ENCODE measurements at regions not wholly inside any gene's neighbourhood (a gene's known extent, or its start where the extent isn't known, plus 50 kb on each side); places are given as distances from the start of the nearest gene placed in this dataset.
"Not testable (repeated sequence)": the region's sequence is repeated elsewhere in the genome, so short reads cannot be mapped to it uniquely, and the experiment has no call there.

- H3K36me3 ChIP-seq (ENCODE audit: control insufficient read depth, insufficient read depth, low read length), result no peaks in the 10 kb centered on the region
- H3K4me3 ChIP-seq (ENCODE audit: low read depth, low read length), result no peak overlapping the region
- H3K9me3 ChIP-seq (ENCODE audit: control insufficient read depth, insufficient read depth, low read length), result no peaks in the 10 kb centered on the region
- H3K4me1 ChIP-seq (ENCODE audit: control insufficient read depth, insufficient read depth, low read length), result no peaks in the 10 kb centered on the region
- no peaks in the 10 kb centered on the region for H3K27me3 ChIP-seq (ENCODE audit: control insufficient read depth, insufficient read depth, low read length)
- H3K27ac ChIP-seq (ENCODE audit: low read depth, low read length), result no peak overlapping the region
- H3K9ac ChIP-seq (ENCODE audit: low read depth, low read length), result no peak overlapping the region
These were observed 563.9 kb downstream of the TOX3 start for GRCh38 chr16:51982715-51983680.

GRCh38 chr16:51981725-51982124, 565.2 kb downstream of the TOX3 start:
- Histone ChIP-seq H3K27me3 (ENCODE audit: control insufficient read depth, insufficient read depth, low read length) (no peaks in the 10 kb centered on the region), H3K9me3 (ENCODE audit: control insufficient read depth, insufficient read depth, low read length) (no peaks in the 10 kb centered on the region), H3K36me3 (ENCODE audit: control insufficient read depth, insufficient read depth, low read length) (no peaks in the 10 kb centered on the region), H3K4me1 (ENCODE audit: control insufficient read depth, insufficient read depth, low read length) (no peaks in the 10 kb centered on the region), H3K9ac (ENCODE audit: low read depth, low read length) (no peak overlapping the region), H3K27ac (ENCODE audit: low read depth, low read length) (no peak overlapping the region), H3K4me3 (ENCODE audit: low read depth, low read length) (no peak overlapping the region)

GRCh38 chr16:51977506-51977905, 569.4 kb downstream of the TOX3 start:
- H3K9ac ChIP-seq (ENCODE audit: low read depth, low read length); H3K9me3 ChIP-seq (ENCODE audit: control insufficient read depth, insufficient read depth, low read length); H3K27me3 ChIP-seq (ENCODE audit: control insufficient read depth, insufficient read depth, low read length); H3K4me1 ChIP-seq (ENCODE audit: control insufficient read depth, insufficient read depth, low read length); H3K4me3 ChIP-seq (ENCODE audit: low read depth, low read length); H3K36me3 ChIP-seq (ENCODE audit: control insufficient read depth, insufficient read depth, low read length); H3K27ac ChIP-seq (ENCODE audit: low read depth, low read length): not testable (repeated sequence)

GRCh38 chr16:51971184-51971583, 575.8 kb downstream of the TOX3 start:
- H3K9ac ChIP-seq (ENCODE audit: low read depth, low read length), result no peak overlapping the region
- H3K4me1 ChIP-seq (ENCODE audit: control insufficient read depth, insufficient read depth, low read length), result 0 out of 2 replicates have a peak, but pooled peaks cover 10% of the 10 kb centered on the region
- no peak overlapping the region for H3K4me3 ChIP-seq (ENCODE audit: low read depth, low read length)
- no peaks in the 10 kb centered on the region for H3K9me3 ChIP-seq (ENCODE audit: control insufficient read depth, insufficient read depth, low read length)
- no peaks in the 10 kb centered on the region for H3K27me3 ChIP-seq (ENCODE audit: control insufficient read depth, insufficient read depth, low read length)
- no peaks in the 10 kb centered on the region for H3K36me3 ChIP-seq (ENCODE audit: control insufficient read depth, insufficient read depth, low read length)
- no peak overlapping the region for H3K27ac ChIP-seq (ENCODE audit: low read depth, low read length)

GRCh38 chr16:51968749-51969148, 578.2 kb downstream of the TOX3 start:
- no peaks in the 10 kb centered on the region for H3K36me3 ChIP-seq (ENCODE audit: control insufficient read depth, insufficient read depth, low read length)
- H3K4me3 ChIP-seq (ENCODE audit: low read depth, low read length), result no peak overlapping the region
- no peaks in the 10 kb centered on the region for H3K9me3 ChIP-seq (ENCODE audit: control insufficient read depth, insufficient read depth, low read length)
- no peak overlapping the region for H3K9ac ChIP-seq (ENCODE audit: low read depth, low read length)
- 0 out of 2 replicates have a peak, but pooled peaks cover 10% of the 10 kb centered on the region for H3K4me1 ChIP-seq (ENCODE audit: control insufficient read depth, insufficient read depth, low read length)
- no peaks in the 10 kb centered on the region for H3K27me3 ChIP-seq (ENCODE audit: control insufficient read depth, insufficient read depth, low read length)
- no peak overlapping the region for H3K27ac ChIP-seq (ENCODE audit: low read depth, low read length)

- Histone ChIP-seq H3K4me3 (ENCODE audit: low read depth, low read length) (no peak overlapping the region), H3K9me3 (ENCODE audit: control insufficient read depth, insufficient read depth, low read length) (no peaks in the 10 kb centered on the region), H3K4me1 (ENCODE audit: control insufficient read depth, insufficient read depth, low read length) (0 out of 2 replicates have a peak, but pooled peaks cover 10% of the 10 kb centered on the region), H3K36me3 (ENCODE audit: control insufficient read depth, insufficient read depth, low read length) (no peaks in the 10 kb centered on the region), H3K27ac (ENCODE audit: low read depth, low read length) (no peak overlapping the region), H3K9ac (ENCODE audit: low read depth, low read length) (no peak overlapping the region), H3K27me3 (ENCODE audit: control insufficient read depth, insufficient read depth, low read length) (no peaks in the 10 kb centered on the region)
These were observed 579.3 kb downstream of the TOX3 start for GRCh38 chr16:51967646-51968045.

- Histone ChIP-seq H3K4me3 (ENCODE audit: low read depth, low read length) (no peak overlapping the region), H3K27ac (ENCODE audit: low read depth, low read length) (no peak overlapping the region), H3K27me3 (ENCODE audit: control insufficient read depth, insufficient read depth, low read length) (no peaks in the 10 kb centered on the region), H3K9me3 (ENCODE audit: control insufficient read depth, insufficient read depth, low read length) (no peaks in the 10 kb centered on the region), H3K36me3 (ENCODE audit: control insufficient read depth, insufficient read depth, low read length) (no peaks in the 10 kb centered on the region), H3K4me1 (ENCODE audit: control insufficient read depth, insufficient read depth, low read length) (no peaks in the 10 kb centered on the region), H3K9ac (ENCODE audit: low read depth, low read length) (no peak overlapping the region)
These were observed 586.0 kb downstream of the TOX3 start for GRCh38 chr16:51960931-51961330.

- Histone ChIP-seq H3K27ac (ENCODE audit: low read depth, low read length) (no peak overlapping the region), H3K9me3 (ENCODE audit: control insufficient read depth, insufficient read depth, low read length) (no peaks in the 10 kb centered on the region), H3K27me3 (ENCODE audit: control insufficient read depth, insufficient read depth, low read length) (no peaks in the 10 kb centered on the region), H3K9ac (ENCODE audit: low read depth, low read length) (no peak overlapping the region), H3K4me3 (ENCODE audit: low read depth, low read length) (no peak overlapping the region), H3K4me1 (ENCODE audit: control insufficient read depth, insufficient read depth, low read length) (peaks cover 51% of the 10 kb centered on the region), H3K36me3 (ENCODE audit: control insufficient read depth, insufficient read depth, low read length) (no peaks in the 10 kb centered on the region)
These were observed 593.5 kb downstream of the TOX3 start for GRCh38 chr16:51953286-51953985.

- H3K27me3 ChIP-seq (ENCODE audit: control insufficient read depth, insufficient read depth, low read length), result no peaks in the 10 kb centered on the region
- no peaks in the 10 kb centered on the region for H3K36me3 ChIP-seq (ENCODE audit: control insufficient read depth, insufficient read depth, low read length)
- H3K27ac ChIP-seq (ENCODE audit: low read depth, low read length), result peak overlapping the region; percentile 65
- peaks cover 51% of the 10 kb centered on the region for H3K4me1 ChIP-seq (ENCODE audit: control insufficient read depth, insufficient read depth, low read length)
- H3K9me3 ChIP-seq (ENCODE audit: control insufficient read depth, insufficient read depth, low read length), result no peaks in the 10 kb centered on the region
- H3K9ac ChIP-seq (ENCODE audit: low read depth, low read length), result no peak overlapping the region
- peak overlapping the region; percentile 23; the same call in 1 of the 2 replicates for H3K4me3 ChIP-seq (ENCODE audit: low read depth, low read length)
These were observed 594.4 kb downstream of the TOX3 start for GRCh38 chr16:51952500-51952899.

- H3K9ac ChIP-seq (ENCODE audit: low read depth, low read length), result no peak overlapping the region
- no peaks in the 10 kb centered on the region for H3K9me3 ChIP-seq (ENCODE audit: control insufficient read depth, insufficient read depth, low read length)
- no peaks in the 10 kb centered on the region for H3K27me3 ChIP-seq (ENCODE audit: control insufficient read depth, insufficient read depth, low read length)
- peak overlapping the region; percentile 65 for H3K27ac ChIP-seq (ENCODE audit: low read depth, low read length)
- H3K4me1 ChIP-seq (ENCODE audit: control insufficient read depth, insufficient read depth, low read length), result peaks cover 51% of the 10 kb centered on the region
- peak overlapping the region; percentile 23; the same call in 1 of the 2 replicates for H3K4me3 ChIP-seq (ENCODE audit: low read depth, low read length)
- H3K36me3 ChIP-seq (ENCODE audit: control insufficient read depth, insufficient read depth, low read length), result no peaks in the 10 kb centered on the region
These were observed 595.2 kb downstream of the TOX3 start for GRCh38 chr16:51951668-51952298.

Data from HUES48 (cell line).